Mesenchymal stem cell (in vitro differentiated cells and primary cell): ENCODE measurements at regions not wholly inside any gene's neighbourhood (a gene's known extent, or its start where the extent isn't known, plus 50 kb on each side); places are given as distances from the start of the nearest gene placed in this dataset.

ENCODE experiments used
- DNase-seq: peaks from one replicate; pipeline ENCODE4 v3.0.0-alpha.2; 2013
- H2AFZ ChIP-seq: one replicate; pipeline ENCODE4 v1.6.1; 2013; ENCODE audit warnings: low read depth, mild to moderate bottlenecking, control low read depth, inconsistent platforms, low read length, moderate library complexity
- H2AK5ac ChIP-seq: 2 replicates; pipeline ENCODE4 v1.6.1; 2013; ENCODE audit warnings: low read length, moderate library complexity, mild to moderate bottlenecking, inconsistent platforms; ENCODE audit not compliant: severe bottlenecking
- H2BK120ac ChIP-seq: one replicate; pipeline ENCODE4 v1.6.1; 2013; ENCODE audit warnings: low read depth, mild to moderate bottlenecking, inconsistent platforms, low read length, moderate library complexity
- H2BK12ac ChIP-seq, 2 experiments: one replicate each; pipeline ENCODE4 v1.6.1; 2013; ENCODE audit warnings: inconsistent platforms in 2 of 2, low read length in 2 of 2, mild to moderate bottlenecking in 2 of 2, moderate library complexity in 2 of 2, control low read depth in 1 of 2
- H2BK15ac ChIP-seq: one replicate; pipeline ENCODE4 v1.6.1; 2013; ENCODE audit warnings: mild to moderate bottlenecking, low read depth, inconsistent platforms; ENCODE audit not compliant: poor library complexity, severe bottlenecking
- H2BK5ac ChIP-seq: 2 replicates; pipeline ENCODE4 v1.6.1; 2013; ENCODE audit warnings: low read depth, mild to moderate bottlenecking, low read length, control low read depth, inconsistent platforms; ENCODE audit not compliant: poor library complexity, severe bottlenecking
- H3K14ac ChIP-seq, 2 experiments: one replicate each; pipeline ENCODE4 v1.6.1; 2013; ENCODE audit warnings: inconsistent platforms in 2 of 2, low read length in 2 of 2, control low read depth in 1 of 2, mild to moderate bottlenecking in 1 of 2, moderate library complexity in 1 of 2
- H3K18ac ChIP-seq, 2 experiments: one replicate each; pipeline ENCODE4 v1.6.1; 2013; ENCODE audit warnings: inconsistent platforms in 2 of 2, low read length in 2 of 2, control low read depth in 1 of 2, low read depth in 1 of 2, mild to moderate bottlenecking in 1 of 2
- H3K23ac ChIP-seq, 2 experiments: one replicate each; pipeline ENCODE4 v1.6.1; 2013; ENCODE audit warnings: inconsistent platforms in 2 of 2, low read length in 2 of 2, mild to moderate bottlenecking in 2 of 2, moderate library complexity in 2 of 2, control low read depth in 1 of 2
- H3K27ac ChIP-seq: 2 replicates; pipeline ENCODE4 v1.5.1; 2013; ENCODE audit warnings: mild to moderate bottlenecking, moderate library complexity, low read length, control low read depth, inconsistent platforms; ENCODE audit not compliant: poor library complexity, severe bottlenecking
- H3K27me3 ChIP-seq, 2 experiments: 2 replicates each; pipeline versions ENCODE4 v1.6.1 to v1.7.0; 2013; ENCODE audit warnings: low read length in 2 of 2, mild to moderate bottlenecking in 2 of 2, moderate library complexity in 2 of 2, control low read depth in 1 of 2, inconsistent platforms in 1 of 2; ENCODE audit not compliant: control insufficient read depth in 1 of 2, insufficient read depth in 1 of 2
- H3K36me3 ChIP-seq, 2 experiments: 2 replicates each; pipeline versions ENCODE4 v1.6.1 to v1.7.0; 2013; ENCODE audit warnings: low read length in 2 of 2, control low read depth in 1 of 2, inconsistent platforms in 1 of 2, low read depth in 1 of 2, mild to moderate bottlenecking in 1 of 2; ENCODE audit not compliant: insufficient read depth in 2 of 2, control insufficient read depth in 1 of 2
- H3K4ac ChIP-seq, 2 experiments: one replicate each; pipeline ENCODE4 v1.6.1; 2013; ENCODE audit warnings: inconsistent platforms in 2 of 2, low read length in 2 of 2, mild to moderate bottlenecking in 2 of 2, moderate library complexity in 2 of 2, control low read depth in 1 of 2, low read depth in 1 of 2
- H3K4me1 ChIP-seq: 2 replicates; pipeline ENCODE4 v1.6.1; 2013; ENCODE audit warnings: low read depth, low read length, control low read depth; ENCODE audit not compliant: control insufficient read depth, insufficient read depth
- H3K4me2 ChIP-seq: 2 replicates; pipeline ENCODE4 v1.6.1; 2013; ENCODE audit warnings: low read length, mild to moderate bottlenecking, inconsistent platforms; ENCODE audit not compliant: poor library complexity, severe bottlenecking
- H3K4me3 ChIP-seq, 2 experiments: 2 replicates each; pipeline versions ENCODE4 v1.5.1 to v1.7.0; 2013; ENCODE audit warnings: low read length in 2 of 2, mild to moderate bottlenecking in 2 of 2, control low read depth in 1 of 2, low read depth in 1 of 2; ENCODE audit not compliant: insufficient read depth in 1 of 2
- H3K79me1 ChIP-seq: replicated peaks from 2 replicates; pipeline ENCODE4 v1.6.1; 2013; ENCODE audit warnings: mild to moderate bottlenecking, control low read depth, low read length, inconsistent platforms; ENCODE audit not compliant: poor library complexity, severe bottlenecking
- H3K9ac ChIP-seq: 2 replicates; pipeline ENCODE4 v1.7.0; 2013; ENCODE audit warnings: mild to moderate bottlenecking, low read length, moderate library complexity
- H3K9me3 ChIP-seq: 2 replicates; pipeline ENCODE4 v1.7.0; 2013; ENCODE audit warnings: mild to moderate bottlenecking, low read length; ENCODE audit not compliant: control insufficient read depth
- H4K8ac ChIP-seq: one replicate; pipeline ENCODE4 v1.6.1; 2013; ENCODE audit warnings: inconsistent platforms, mild to moderate bottlenecking, low read length, moderate library complexity
- H4K91ac ChIP-seq: one replicate; pipeline ENCODE4 v1.6.1; 2013; ENCODE audit warnings: mild to moderate bottlenecking, low read length, inconsistent platforms
- WGBS: methylation state at CpG from one replicate; pipeline ENCODE4 v1.1.7; 2013; ENCODE audit warnings: mixed read lengths; 5-methylcytosine and 5-hydroxymethylcytosine counted together

DNA sequence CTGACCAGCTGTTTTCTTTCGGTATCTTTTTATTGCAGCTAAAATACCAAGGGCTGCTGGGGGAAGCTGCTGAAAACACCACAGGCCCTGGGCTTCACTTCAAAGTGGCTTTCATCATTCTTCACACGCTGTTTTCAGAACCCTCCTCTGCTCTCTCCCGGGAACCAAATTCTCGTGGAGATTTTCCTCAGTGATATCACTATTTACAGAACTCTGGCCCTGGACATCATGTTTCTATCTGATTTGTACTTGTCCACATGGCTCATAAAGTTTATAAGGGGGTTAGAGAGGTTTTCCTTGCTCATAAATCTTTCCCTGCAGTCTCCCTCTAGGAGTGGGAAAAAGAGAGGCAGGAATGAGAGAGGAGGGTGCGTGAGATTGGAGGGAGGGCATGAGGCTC lies 177.4 kb upstream of the NPVF start:
- DNase-seq: peak; percentile 37
- no peak overlapping the region for H3K9ac ChIP-seq
- H3K4ac ChIP-seq: no peak overlapping the region
- no peaks in the 10 kb centered on the region for H3K79me1 ChIP-seq
- no peak overlapping the region for H4K8ac ChIP-seq
- H3K14ac ChIP-seq: no peak overlapping the region
- no peak overlapping the region for H3K4me3 ChIP-seq
- no peak overlapping the region for H2BK15ac ChIP-seq
- H3K23ac ChIP-seq: no peak overlapping the region
- H3K9me3 ChIP-seq: no peaks in the 10 kb centered on the region
- no peak overlapping the region for H2AFZ ChIP-seq
- no peak overlapping the region for H3K4me2 ChIP-seq
- H3K27me3 ChIP-seq: peaks cover 12 to 24% of the 10 kb centered on the region in 2 experiments
- H3K36me3 ChIP-seq: no peaks in the 10 kb centered on the region
- H2BK12ac ChIP-seq: no peak overlapping the region
- no peak overlapping the region for H2BK120ac ChIP-seq
- no peak overlapping the region for H4K91ac ChIP-seq
- WGBS: 17% methylated on average over 5 of the region's 5 CpGs
- H2AK5ac ChIP-seq: no peak overlapping the region
- H3K27ac ChIP-seq: no peak overlapping the region
- H3K4me1 ChIP-seq: no peaks in the 10 kb centered on the region
- H3K18ac ChIP-seq: no peak overlapping the region
- H2BK5ac ChIP-seq: no peak overlapping the region

DNA sequence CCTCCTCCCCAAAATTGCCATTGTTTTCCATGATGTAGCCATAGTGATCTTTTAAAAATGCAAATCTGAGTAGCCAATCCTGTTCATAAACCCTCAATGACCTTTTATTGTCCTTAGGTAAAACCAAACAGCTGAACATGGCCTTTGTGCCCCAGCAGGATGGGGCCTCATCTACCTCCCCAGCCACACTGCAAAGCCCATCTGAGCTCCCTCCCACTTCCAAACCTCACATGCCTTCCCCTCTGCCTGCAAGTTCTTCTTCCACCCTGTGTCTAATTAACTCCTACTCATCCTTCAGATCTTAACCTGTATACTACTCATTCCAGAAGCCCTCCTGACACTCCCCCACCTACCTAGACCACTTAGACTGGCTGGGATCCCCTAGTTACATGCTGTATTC lies 178.8 kb upstream of the NPVF start:
- Histone ChIP-seq H2BK120ac (no peak overlapping the region), H3K9ac (no peak overlapping the region), H3K79me1 (no peaks in the 10 kb centered on the region), H3K36me3 (no peaks in the 10 kb centered on the region), H3K4me3 (no peak overlapping the region), H3K27ac (no peak overlapping the region), H3K18ac (no peak overlapping the region), H3K4ac (no peak overlapping the region), H3K9me3 (no peaks in the 10 kb centered on the region), H3K4me1 (no peaks in the 10 kb centered on the region), H2AK5ac (no peak overlapping the region), H3K27me3 (peaks cover 12 to 18% of the 10 kb centered on the region in 2 experiments), H2BK5ac (no peak overlapping the region), H2AFZ (no peak overlapping the region), H2BK12ac (no peak overlapping the region), H3K14ac (no peak overlapping the region), H2BK15ac (no peak overlapping the region), H3K4me2 (no peak overlapping the region), H4K91ac (no peak overlapping the region), H3K23ac (no peak overlapping the region), H4K8ac (no peak overlapping the region)
- DNase-seq: no peak

DNA sequence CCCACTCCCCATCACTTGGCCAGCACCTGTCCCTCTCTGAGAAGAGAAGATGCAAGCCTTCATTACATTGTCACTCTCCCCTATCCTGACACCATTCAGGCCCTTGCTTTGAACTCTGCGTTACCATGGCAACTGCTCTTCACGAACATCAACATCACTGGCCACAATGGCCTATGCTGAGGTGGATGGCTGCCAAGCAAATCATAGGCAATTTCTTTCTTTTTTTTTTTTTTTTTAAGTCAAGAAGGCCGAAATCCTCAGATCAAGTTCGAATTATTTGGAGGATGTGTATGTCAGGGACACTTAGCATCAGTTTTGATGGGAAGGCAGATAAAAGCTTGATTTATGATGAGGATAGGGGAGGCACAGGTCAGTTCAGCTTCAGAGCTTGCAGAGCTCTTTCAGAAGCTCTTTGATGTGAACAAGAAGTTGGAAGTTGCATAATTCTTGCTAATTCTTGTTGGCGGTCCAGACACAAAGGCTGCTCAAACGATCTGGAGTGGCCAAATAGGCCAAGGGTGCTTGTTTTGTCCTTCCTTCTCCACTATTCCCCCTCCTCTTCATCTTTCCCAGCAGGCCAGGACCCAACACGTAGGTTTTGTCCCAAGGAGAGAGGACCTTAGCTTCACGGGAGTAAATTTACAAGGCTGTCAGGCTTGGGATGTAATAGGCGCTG lies 179.9 kb upstream of the NPVF start:
- H3K9me3 ChIP-seq: no peaks in the 10 kb centered on the region
- no peak overlapping the region for H2AFZ ChIP-seq
- peaks cover 12 to 18% of the 10 kb centered on the region in 2 experiments for H3K27me3 ChIP-seq
- H4K8ac ChIP-seq: no peak overlapping the region
- H3K4me2 ChIP-seq: no peak overlapping the region
- 73% methylated on average over 9 of the region's 9 CpGs for WGBS
- no peak overlapping the region for H3K27ac ChIP-seq
- no peak overlapping the region for H2AK5ac ChIP-seq
- H3K4ac ChIP-seq: no peak overlapping the region
- H3K14ac ChIP-seq: no peak overlapping the region
- H4K91ac ChIP-seq: no peak overlapping the region
- H3K79me1 ChIP-seq: no peaks in the 10 kb centered on the region
- H3K9ac ChIP-seq: no peak overlapping the region
- no peak overlapping the region for H2BK12ac ChIP-seq
- no peak overlapping the region for H2BK120ac ChIP-seq
- no peak overlapping the region for H2BK15ac ChIP-seq
- H2BK5ac ChIP-seq: no peak overlapping the region
- no peak overlapping the region for H3K23ac ChIP-seq
- DNase-seq: no peak
- H3K4me1 ChIP-seq: no peaks in the 10 kb centered on the region
- no peak overlapping the region for H3K4me3 ChIP-seq
- H3K36me3 ChIP-seq: no peaks in the 10 kb centered on the region
- H3K18ac ChIP-seq: no peak overlapping the region

DNA sequence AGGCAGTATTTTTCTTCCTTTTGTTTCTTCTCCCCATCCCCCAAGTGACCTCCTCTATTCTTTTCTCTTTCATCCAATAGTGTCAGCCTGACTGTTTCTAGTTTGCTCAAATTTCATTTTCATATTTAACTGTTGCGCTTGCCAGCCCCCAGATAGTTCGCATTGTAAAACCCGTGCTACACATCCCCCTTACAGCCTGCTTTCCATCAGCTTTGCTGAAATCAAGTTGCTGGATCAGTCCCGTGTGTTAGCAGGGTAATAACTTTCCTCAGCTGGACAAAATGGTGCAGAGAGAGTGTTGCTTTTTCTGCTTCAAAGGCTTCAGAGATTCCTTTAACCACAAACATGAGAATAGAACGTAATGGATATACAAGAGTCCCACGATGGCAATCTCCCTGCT lies 180.6 kb upstream of the NPVF start:
- no peak overlapping the region for H3K14ac ChIP-seq
- 77% methylated on average over 6 of the region's 6 CpGs for WGBS
- H3K27me3 ChIP-seq: peaks cover 12 to 18% of the 10 kb centered on the region in 2 experiments
- H3K4me2 ChIP-seq: no peak overlapping the region
- H3K18ac ChIP-seq: no peak overlapping the region
- no peak overlapping the region for H2AK5ac ChIP-seq
- H3K36me3 ChIP-seq: no peaks in the 10 kb centered on the region
- no peak overlapping the region for H3K4ac ChIP-seq
- H3K79me1 ChIP-seq: no peaks in the 10 kb centered on the region
- H2BK5ac ChIP-seq: no peak overlapping the region
- H4K8ac ChIP-seq: no peak overlapping the region
- H2AFZ ChIP-seq: no peak overlapping the region
- no peak overlapping the region for H3K23ac ChIP-seq
- no peak overlapping the region for H2BK120ac ChIP-seq
- no peak overlapping the region for H2BK12ac ChIP-seq
- no peaks in the 10 kb centered on the region for H3K4me1 ChIP-seq
- no peak overlapping the region for H3K4me3 ChIP-seq
- no peak overlapping the region for H2BK15ac ChIP-seq
- no peak overlapping the region for H3K9ac ChIP-seq
- DNase-seq: no peak
- H3K27ac ChIP-seq: no peak overlapping the region
- no peaks in the 10 kb centered on the region for H3K9me3 ChIP-seq
- H4K91ac ChIP-seq: no peak overlapping the region
